LoVo (cell line): ENCODE measurements at regions not wholly inside any gene's neighbourhood (a gene's known extent, or its start where the extent isn't known, plus 50 kb on each side); places are given as distances from the start of the nearest gene placed in this dataset.

Experiments
- DNase-seq: peaks from one replicate; pipeline ENCODE4 v3.0.0-alpha.2; 2016; ENCODE audit warnings: low spot score

DNA sequence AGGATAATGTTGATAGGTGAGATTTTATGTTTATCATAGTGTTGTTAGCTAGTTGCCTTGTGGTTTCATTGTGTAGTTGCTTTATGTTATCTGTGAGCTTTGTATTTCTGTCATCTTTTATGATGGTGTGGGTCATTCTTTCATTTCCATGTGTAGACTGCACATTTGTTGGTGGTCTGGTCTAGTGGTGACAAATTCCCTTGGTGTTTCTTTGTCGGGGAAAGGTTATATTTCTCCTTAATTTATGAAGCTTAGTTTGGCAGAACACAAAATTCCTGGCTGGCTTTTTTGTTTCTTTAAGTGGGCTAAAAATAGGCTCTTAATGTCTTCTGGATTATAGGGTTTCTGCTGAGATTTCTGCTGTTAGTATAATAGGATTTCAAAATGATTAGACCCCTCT is 347.2 kb upstream of the ADAMTS5 start:
- DNase-seq: no peak

DNA sequence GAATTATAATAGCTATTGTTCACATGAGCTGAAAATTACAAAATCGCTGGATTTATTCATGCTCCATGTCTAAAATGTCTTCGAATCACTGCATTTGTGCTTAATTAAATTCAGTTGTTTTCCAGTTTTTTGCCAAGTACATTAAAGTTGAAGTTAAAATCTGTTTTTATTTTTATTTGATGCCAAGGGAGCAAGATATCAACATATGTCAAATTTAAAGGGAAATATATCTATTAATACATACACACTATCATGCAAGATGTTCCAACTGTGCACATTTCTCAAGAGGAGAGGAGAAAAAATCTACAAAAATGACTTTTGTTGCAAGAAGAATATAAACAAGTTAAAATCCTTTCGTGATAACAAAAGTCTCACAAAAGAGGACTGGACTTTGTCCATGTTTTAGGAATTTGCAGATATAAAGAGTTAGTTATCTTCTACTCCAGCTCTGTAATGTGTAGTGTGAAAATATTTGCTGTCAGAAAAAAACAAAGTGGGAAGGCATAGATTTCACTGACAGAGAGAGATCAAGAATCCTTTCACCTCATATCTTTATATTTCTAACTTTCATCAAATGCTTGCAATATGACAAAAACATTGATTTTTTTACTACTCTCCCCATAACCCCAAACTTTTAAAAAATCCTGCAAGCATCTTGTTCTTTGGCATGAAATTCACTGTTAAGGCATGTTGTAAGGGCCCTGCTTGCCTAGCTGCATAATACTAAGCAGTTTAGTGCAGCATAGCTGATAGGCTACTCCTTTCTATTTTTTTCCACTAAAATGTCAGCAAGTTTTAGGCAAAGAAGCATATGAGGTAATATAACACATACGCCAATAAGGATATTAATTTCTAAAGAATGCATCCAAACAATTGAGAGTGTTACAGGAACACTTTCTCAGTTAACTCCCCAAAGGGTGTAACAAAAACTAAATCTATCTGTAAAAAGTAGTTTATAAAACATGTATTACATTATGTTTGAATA is 340.2 kb upstream of the ADAMTS5 start:
- no peak for DNase-seq

DNA sequence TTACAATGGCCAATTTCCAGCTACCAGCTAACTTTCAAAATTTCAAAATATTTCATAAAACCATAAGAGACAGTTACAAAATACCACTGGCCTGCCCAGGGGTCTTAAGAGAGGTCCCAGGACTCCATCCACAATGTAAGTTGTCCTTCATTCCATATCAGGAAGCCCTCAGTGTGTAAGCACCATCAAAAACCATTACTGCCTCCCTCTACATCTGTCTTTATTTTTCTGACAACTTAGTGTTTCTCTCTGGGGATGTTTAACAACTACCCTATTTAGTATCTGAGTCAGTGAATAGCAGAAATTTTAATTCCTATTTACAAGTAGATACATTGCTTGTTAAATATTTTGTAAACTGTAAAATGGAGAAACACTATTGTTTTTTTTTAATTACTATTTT is 339.3 kb upstream of the ADAMTS5 start:
- no peak for DNase-seq

DNA sequence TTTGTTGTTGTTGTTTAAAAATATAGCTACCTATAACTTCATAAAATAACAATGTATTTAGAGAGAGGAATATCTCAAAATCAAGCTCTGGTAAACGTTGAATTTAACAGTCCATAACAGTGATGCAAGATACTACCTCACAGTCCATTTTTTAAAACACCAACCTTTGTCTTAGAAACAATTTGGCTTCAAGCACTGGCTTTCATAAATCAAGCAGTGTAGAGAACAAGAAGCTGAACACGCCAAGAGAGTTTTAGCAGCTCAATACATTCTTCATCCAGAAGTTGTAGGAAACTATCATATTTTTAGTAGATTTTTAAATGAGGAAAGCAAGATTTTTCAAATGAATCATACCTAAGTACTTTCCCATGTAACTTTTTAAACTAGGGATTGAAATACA is 334.3 kb upstream of the ADAMTS5 start:
- DNase-seq: no peak

DNA sequence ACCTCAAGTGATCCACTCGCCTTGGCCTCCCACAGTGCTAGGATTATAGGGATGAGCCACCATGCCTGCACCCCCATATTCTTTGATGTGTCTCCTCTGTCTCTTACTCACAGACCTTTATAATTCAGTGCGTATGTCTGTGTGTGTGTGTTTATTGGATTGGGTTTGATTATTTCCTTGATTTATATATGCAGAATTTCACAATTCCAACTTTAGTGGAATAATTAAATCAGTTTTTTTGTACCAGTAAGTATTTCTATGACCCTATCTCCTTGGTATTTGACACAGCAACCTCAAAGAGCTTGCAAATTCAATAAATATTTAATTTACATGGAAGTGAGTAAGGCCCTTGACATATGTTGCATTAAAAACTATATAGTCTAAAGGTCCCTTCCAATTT is 333.9 kb upstream of the ADAMTS5 start:
- no peak for DNase-seq

DNA sequence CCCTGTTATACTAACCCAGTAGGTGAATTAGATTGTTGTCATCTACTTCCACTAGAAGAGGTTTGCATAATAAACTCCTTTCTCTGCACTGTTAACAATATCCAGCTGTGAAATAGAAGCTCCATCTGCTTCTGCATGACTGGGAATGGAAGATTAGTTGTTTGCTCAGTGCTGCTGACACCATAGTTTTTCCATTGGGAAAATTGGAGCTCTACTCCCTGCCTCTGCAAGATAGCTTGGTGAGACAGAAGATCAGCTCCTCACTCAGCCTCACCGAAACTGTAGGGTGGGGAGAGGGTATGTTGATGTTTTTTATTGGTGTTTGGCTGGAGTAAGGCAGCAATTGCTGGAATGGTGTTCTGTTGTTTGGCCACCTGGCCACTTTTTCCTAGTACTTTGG is 331.6 kb upstream of the ADAMTS5 start:
- DNase-seq: no peak

DNA sequence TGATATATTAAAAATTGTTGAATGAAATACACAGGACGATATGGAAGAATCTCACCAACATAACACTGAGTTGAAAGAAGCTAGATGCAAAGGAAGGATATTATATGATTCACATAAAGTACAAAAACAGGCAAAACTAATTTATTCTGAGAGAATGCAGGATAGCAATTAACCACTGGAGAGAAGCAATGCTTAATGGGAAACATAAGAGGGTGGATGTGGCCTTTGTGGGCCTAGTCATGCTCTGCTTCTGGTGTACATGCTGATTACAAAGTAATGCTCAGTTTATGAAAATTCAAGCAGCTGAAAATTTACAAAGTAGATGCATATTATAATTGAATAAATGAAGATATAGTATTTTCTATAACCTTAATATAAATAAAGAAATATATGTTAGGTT is 326.4 kb upstream of the ADAMTS5 start:
- DNase-seq: no peak

DNA sequence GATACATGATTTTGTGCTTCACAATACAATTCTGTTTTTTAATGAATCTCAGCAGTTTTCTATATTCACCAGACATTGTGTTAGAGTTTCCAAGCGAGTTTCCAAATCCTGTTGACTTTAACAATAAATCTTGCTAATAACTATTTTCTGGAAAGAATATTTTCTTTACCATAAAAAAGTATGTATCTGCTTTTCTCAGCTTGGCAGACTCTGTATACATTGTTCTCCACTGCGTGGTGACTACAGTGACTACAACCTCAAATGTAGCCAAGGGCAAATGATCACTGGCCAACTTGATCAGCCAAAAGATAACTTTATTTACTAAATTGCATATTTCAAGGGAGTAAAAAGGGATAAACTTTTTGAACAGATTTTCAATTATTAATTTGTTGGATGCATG is 325.9 kb upstream of the ADAMTS5 start:
- DNase-seq: no peak

DNA sequence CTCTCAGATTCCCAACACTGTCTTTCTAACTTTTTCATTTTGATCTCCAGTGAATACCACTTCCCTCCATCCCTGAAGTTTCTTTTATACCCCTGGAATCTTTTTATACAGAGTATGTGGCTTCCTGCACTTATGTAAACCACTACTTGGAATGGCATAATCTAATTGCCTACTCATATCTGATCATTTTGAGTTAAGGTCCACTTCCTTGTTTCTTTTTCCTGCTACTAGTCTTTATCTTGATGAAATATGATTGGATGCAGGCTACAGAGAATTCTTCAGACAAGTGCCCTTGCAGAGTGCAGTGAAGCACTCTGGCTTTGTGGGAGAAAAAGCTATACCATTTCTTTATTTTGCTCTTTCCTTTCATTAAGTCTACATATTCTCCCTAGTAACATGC is 325.3 kb upstream of the ADAMTS5 start:
- no peak for DNase-seq

DNA sequence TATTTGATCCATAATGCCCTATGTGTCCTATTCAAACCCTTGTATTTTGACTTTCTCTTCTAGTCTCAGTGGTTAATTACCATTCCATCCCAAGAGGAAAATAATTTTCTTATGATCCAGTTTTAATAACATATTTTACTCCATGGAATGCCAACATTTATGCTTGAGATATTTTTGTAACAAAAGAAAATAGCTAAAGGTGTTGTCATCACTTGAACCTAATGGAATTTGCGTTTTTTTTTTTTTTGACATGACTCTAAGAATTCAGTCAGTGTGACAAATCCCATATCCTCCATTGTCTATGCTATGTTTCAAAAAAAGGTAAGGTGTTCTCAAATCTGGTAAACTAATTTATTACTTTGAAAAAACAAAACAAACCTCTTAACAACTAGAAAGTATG is 324.1 kb upstream of the ADAMTS5 start:
- DNase-seq: no peak

DNA sequence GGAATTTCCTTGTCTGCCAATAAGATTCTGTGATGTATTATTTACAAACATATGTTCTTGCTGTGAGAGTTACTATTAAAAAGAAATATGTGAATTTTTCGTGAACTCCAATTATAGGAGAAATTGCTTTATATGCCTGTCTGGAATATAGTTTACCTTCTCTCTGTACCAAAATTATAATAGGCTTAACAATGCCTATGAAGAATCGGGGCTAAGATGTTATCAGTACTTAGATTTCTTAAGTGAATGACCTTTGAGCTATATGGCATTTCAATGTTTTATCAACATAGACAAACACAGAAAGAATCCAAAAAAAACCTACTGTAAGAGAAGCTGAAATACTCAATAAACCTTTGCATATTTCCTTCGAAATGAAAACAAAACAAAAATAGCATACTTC is 323.1 kb upstream of the ADAMTS5 start:
- DNase-seq: no peak

DNA sequence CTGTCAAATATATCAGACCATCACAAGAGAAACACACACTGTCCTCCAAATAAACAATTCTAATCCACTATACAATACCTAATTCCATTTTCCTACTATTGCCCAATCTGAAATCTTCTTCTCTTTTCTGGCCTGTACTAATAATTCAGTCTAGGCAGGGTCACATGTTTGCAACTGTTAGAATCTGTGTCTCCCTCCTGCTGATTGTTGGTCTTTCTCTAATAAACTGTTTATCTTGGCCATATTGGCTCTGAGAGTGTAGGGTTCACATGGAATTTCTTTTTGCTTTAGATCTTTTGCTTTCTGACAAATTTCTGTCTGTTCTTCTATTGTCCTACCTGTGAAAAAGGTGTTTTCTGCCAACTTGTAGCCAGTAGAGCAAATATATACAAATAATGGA is 319.9 kb upstream of the ADAMTS5 start:
- no peak for DNase-seq

DNA sequence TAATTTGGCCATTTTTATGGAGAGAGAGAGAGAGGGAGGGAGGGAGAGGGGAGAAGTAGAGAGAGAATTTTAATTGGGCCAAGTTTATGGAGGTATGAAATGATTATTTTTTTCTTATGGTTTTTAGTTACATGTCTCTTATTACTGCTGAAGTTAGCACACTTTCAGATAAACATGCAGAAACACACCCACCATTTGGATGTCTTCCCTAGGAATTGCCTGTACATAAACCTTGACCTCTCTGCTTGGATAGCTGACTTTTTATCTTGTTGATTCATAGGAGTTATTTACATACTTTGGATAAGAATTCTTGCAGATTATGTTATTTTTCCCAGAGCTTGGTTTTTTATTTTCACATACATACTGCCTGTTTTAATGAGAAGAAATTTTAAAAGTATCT is 310.2 kb upstream of the ADAMTS5 start:
- DNase-seq: no peak

DNA sequence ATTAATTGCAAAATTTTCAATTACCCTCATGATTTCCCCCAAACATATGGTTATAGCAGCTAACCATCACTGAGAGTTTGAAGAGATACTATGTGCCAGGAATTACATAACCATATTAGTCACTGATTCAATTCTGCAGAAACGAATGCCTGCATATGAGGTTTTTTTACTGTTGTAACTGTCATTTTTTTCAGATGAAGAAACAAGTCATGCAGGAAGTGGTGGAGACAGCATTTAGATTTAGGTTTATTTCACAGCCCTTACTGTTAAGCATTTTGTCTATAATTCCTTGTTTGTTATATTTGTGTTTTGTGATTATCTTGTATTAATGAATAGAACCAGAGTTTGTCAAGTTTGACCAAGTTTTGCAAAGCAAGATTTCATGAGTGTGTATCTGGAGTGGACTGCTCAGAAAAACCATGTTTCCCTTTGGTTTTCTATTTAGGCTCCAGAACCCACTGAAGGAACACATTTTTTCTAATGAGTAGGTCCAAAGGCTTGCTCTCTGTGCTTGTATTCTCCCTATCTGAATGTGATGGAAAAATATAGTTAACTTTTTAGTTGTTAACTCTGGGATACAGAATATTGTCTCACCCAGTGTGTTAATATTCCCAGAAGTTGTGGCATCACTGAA is 308.5 kb upstream of the ADAMTS5 start:
- DNase-seq: no peak

DNA sequence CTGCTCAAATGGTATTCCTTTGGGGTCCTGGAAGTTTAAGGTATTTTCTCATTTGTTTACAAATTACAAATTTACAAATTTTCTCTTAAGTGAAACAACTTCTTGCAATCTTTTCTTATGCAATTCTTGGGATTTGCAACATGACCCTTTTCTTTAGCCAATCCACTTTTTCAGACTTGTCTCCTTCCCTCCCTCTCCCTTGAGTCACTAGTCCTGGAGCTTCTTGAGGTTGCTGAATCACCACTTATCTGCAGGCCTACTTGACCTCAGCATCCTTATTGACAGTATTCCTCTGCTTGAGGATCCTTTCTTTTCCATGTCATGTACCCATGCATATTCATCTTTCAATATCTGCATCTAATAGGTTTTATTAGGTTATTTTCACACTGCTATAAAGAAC is 302.8 kb upstream of the ADAMTS5 start:
- no peak for DNase-seq

DNA sequence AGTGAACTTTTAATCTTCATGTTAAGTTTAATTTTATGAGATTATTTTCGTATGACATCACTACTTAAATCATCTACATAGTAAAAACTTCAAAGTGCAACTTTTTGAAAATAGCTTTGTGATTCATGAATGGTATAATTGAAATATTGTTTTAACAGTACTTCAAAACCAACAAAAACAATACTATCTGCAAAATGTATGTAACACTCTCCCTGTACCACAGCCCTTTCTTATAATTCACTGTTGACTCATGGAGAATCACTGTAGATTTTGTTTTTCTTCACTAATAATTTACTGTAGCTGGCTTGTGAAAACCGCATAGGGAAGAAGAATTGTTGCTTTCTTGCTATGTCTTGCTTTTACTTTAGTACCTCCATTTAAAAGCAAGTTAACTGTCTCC is 301.4 kb upstream of the ADAMTS5 start:
- DNase-seq: no peak

DNA sequence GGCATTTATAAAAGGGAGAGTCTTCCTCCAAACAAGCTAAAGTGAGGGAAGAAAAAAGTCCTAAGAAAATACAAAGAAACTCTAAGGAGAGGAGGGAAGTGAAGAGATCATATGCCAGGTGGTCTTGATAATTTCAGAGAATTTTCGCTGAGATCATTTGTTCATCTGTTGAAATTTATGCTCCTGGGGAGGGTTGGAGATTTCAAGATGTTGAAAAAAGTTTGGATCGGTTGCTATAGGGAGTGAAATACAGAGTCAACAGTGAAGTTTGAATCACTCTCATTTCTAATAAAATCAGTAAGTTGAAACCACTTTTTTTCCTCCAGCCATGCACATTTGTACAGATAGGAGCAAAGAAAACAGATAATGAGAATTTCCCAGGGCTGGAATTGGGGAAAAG is 299.1 kb upstream of the ADAMTS5 start:
- DNase-seq: no peak

DNA sequence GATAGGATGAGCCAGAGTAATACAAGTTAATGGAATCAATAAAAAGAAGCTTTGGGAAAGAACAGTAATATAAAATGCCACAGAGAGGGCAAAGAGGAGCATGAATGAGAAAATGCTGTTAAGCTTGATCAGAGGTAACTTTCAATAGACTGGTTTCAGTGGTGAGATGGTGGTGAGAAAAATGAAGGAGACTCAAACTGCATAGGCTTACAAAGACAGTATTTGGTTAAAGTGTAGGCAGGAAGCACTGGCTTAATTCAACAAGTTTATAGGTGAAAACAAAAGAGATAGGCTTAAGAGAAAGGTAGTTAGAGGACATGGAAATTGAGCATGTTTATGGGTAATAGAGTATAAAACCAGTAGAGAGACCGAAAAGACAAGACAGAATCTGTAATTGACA is 298.6 kb upstream of the ADAMTS5 start:
- no peak for DNase-seq

DNA sequence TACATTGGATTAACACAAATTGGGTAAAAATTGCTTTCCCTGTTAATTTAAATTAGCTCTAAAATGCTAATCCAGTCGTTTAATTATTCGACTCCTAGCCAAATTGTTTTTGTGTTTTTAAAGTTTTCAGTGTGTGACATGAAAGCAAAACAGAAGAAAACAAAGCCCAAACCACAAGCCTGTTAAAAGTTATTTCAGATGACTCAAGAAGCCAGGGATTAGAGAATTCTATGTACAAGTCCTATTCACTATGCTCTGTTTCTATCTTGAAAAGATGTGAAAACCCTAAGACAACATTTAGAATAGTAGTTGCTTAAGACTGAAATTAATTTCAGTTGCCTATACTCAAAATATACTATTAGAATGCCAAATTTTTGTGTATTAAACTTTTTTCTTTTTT is 294.8 kb upstream of the ADAMTS5 start:
- no peak for DNase-seq

DNA sequence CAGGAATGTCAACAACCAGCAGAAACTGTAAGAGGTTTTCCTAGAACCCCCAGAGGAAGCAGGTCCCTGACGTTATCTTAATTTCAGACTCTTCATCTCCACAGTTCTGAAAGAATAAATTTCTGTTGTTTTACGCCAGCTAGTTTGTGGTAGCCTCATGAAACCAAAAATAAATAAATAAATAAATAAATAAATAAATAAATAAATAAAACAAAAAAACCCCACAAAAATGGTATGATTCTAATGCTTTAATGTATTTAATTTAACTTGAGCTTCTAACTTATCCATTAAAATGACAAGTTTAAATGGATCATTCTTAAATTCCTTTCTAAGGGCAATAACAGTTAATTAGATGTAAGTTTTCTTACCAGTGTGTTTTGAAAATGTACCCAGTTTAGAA is 293.8 kb upstream of the ADAMTS5 start:
- DNase-seq: no peak

DNA sequence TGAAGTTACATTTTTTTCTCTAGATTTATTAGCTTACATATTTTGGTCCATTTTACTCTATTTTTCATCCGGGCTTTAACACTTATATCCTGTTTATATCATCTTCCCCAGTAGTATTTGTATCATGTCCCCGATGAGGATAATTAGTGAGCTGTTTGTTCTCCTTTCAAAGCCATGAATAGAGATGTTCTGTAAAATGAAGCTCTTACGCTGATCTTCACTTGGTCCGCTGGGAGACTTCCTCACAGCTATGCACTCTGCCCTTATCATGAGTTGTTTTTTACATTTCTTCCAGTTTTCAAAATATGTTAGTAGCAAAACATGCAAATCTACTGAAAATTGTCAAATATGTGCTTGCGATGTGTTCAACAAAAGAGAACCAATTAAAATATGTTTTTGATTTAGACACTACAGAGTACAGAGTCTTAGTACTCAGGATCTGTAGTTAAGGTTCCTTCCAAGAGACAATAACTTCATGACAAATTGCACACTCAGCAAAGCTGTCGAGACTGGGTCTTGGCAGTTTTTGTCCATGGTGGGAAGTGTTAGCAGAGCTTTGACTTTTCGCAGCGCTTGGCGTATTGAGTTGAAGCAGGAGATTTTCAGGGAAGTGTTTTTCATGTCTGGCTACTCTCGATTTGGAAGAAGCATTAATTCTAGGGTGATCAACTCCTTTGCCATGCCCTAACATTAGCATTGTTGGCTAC is 292.0 kb upstream of the ADAMTS5 start:
- no peak for DNase-seq

DNA sequence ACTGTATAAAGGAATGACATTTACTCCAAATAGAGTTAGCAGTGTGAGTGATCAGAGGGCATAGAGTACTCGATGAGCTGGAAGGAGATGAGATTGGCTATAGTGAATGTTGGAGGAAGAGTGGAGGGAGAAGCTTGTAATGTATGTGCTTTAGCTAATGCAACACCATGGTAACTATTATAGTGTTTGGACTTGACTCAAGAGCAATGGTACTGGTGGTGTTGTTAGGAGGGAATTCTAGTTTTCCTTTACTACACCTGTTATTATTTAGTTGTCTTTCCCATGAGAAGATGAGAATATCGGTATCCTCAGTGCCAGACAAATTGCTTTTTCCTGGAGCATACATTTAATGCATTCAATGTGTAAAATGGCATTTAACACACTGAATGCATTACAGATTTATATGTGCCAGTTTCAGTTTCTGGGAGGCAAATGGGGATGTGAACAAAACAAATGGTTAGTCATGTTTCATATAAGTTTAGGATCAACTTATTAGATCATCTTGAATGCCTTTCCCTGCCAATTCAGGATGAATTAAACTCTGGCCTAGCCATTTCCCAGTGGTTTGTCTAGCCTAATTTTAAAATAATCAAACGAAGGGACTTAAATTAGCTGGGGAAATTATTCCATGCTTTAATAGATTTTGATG is 291.1 kb upstream of the ADAMTS5 start:
- no peak for DNase-seq

DNA sequence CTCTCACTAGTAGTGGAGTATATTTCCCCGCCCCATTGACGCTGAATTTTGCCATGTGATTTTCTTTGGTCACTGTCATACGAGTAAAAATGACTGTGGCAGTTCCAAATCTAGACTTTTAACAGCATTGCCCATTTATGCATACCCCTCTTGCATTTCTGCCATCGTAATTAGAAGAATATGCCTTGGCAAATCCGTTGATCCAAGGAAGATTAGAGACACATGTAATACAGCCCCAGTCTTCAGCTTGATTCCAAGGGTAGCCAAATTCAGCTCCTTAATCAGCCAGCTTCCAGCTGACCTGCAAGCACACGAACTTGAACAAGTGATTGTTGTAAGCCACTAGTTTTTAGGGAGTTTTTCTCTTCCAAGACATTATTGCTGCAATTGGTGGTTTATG is 290.3 kb upstream of the ADAMTS5 start:
- DNase-seq: no peak
